PFSK-1 (cell line): ENCODE measurements at regions not wholly inside any gene's neighbourhood (a gene's known extent, or its start where the extent isn't known, plus 50 kb on each side); places are given as distances from the start of the nearest gene placed in this dataset.

Experiments used
- FOXP2 ChIP-seq: optimal IDR thresholded peaks from 2 replicates; pipeline ENCODE3; 2011; ENCODE audit warnings: borderline replicate concordance, control low read depth, inconsistent platforms; ENCODE audit not compliant: insufficient read depth; ENCODE audit errors: extremely low read length, extremely low read depth
- POLR2AphosphoS5 ChIP-seq: IDR thresholded peaks from 2 replicates; pipeline ENCODE4 v1.6.1; 2012; ENCODE audit warnings: low read depth, mild to moderate bottlenecking, control low read depth, low read length, moderate library complexity
- REST ChIP-seq, 2 experiments: IDR thresholded peaks; 2 replicates each; pipeline versions ENCODE4 v1.6.1 to v1.8.0; 2011 to 2012; ENCODE audit warnings: low read depth in 2 of 2, low read length in 2 of 2, control low read depth in 1 of 2, inconsistent platforms in 1 of 2, mild to moderate bottlenecking in 1 of 2, moderate library complexity in 1 of 2; ENCODE audit not compliant: insufficient read depth in 1 of 2
- SIN3A ChIP-seq: IDR thresholded peaks from 2 replicates; pipeline ENCODE4 v1.6.1; 2012; ENCODE audit warnings: mild to moderate bottlenecking, low read length, moderate library complexity, borderline replicate concordance; ENCODE audit not compliant: insufficient read depth
- TAF1 ChIP-seq: IDR thresholded peaks from 2 replicates; pipeline ENCODE4 v1.6.1; 2012; ENCODE audit warnings: low read length, control low read depth, borderline replicate concordance; ENCODE audit not compliant: insufficient read depth

GRCh38 chr9:129285979-129286772 is 108.1 kb upstream of the IER5L start:
- TF ChIP-seq TAF1 (no peak), POLR2AphosphoS5 (no peak), SIN3A (no peak), REST (IDR thresholded peaks at IDR 0.05; ENCODE audit: insufficient read depth in 1 of 2, low read depth in 2 of 2, low read length in 2 of 2) (no peak), FOXP2 (no peak)
